ENCODE measurements at regions not wholly inside any gene's neighbourhood (a gene's known extent, or its start where the extent isn't known, plus 50 kb on each side); places are given as distances from the start of the nearest gene placed in this dataset.

DNA sequence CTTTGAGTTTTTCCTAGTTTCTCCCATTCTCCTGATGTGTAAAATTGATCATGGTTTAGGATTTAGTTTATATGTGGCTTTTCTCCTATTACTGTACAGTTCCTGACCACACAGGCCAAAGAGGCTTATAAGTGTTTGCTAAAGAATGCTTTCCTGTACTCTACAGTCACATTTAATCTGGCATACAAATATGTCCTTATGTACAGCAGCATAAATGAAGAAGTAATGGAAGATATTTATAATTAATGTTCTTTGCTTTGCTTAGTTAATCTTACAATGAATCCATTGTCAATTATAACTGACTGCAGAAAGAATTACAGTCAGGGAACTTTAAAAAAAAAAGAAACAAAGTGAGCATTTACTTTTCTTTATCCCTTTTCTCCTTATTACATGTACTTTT, 293.9 kb downstream of the KCNC2 start:
- no peak for DNase-seq

DNA sequence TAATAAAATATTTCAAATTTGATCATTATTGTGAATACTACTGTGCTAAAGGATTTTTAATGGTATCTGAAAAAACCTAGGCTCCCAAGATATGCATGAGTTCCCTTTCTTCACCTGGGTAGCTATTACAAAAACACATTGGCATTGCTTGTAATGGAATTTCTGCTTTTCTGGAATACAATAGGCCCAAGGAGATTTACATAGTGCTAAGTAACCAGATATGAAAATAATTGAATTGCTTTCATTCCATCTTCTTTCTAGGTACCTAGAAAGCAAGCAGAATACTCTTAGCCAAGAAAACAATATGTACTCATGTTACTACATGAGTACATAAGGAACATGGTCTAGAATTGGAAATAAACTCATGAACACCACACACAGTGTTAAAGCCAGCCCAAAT, 291.9 kb downstream of the KCNC2 start:
- no peak for DNase-seq

DNA sequence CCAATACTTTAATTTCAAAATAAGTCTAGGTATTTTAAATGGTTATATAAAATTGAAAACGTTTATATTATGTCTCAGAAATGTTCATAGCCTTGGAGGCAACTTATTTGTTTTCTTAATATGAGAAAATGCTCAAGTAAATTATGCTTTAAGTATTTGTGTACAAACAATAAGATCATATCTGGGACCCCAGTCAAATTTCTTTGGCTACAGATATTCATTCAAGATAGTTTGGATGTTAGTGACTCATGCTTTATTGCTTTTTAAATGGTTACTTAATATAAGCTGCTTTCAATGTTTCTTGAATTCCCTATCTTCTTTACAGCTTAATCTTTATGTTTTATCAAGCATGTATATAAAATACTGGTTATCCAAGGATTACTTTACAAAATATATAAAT, 291.3 kb downstream of the KCNC2 start:
- DNase-seq = no peak

DNA sequence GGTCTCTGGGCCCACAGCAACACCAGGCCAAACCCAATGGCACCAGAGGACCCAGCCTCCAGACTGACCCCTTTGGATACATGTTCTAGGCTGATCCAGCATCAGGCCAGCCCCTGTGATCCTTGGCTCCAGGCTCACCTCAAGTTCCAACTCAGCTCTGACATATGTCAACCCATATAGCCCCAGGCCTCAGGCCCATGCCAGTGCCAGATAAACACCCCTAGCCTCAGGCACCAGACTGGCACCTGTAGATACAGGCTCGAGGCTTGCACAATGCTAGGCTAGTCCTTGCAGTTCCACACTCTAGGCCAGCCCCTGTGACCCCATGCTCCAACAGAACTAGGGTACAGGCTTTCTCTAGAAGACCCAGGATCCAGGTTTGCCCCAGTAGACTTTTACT, 287.5 kb downstream of the KCNC2 start:
- DNase-seq = no peak

DNA sequence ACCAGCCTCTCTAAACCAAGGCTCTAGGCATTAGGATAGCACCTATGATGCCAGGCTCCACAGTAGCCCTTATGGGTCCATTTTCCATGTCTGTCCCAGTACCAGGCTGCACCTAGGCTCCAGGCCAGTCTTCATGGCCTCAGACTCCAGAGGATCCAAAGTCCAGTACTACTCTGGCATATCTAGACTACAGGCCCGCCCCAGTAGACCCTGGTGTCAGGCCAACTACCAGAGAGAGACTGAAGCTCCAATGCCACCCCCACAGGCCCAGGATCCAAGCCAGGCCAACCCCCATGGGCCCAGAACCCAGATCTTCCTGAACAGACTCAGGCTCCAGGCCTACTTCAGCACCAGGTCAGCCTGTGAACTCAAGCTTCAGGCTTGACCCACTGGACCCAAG, 287.0 kb downstream of the KCNC2 start:
- DNase-seq = no peak

DNA sequence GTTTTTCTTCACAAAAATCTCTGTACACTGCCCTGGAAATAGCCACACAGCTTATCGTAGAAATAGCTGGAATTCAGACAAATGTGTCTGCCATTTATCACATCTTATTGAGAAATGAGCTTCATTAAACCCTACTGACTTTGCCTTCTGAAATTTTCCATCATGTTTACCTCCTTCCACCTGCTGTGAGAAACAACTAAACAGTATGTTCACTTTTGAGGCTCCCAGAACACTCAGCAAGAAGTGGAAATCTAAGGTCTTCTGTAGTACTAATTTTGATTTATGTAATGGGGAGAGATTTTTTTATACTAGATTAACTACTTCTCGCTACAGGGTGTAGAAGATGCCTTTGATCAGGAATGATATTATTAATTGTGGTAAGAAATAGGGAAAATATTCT, 268.0 kb downstream of the KCNC2 start:
- DNase-seq = no peak

DNA sequence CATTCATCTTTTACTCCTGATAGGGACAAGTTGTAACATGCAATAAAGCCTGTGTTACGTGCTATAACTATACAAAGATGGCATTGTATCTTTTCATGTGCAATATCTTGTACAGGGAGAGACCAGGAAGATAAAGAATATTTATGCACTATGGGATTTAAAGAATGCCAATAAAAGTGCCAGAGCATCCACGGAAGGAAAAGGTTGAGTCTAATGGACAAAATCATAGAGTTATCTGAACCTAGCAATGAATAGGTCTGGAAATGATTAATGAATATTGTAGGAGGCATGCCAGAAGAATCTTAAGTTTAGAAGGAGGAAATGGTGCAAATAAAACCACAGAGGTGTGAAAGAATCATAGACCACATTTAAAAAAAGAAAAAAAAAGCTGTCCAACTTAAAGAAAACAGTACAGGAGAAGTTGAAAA, 263.9 kb downstream of the KCNC2 start:
- no peak for DNase-seq

DNA sequence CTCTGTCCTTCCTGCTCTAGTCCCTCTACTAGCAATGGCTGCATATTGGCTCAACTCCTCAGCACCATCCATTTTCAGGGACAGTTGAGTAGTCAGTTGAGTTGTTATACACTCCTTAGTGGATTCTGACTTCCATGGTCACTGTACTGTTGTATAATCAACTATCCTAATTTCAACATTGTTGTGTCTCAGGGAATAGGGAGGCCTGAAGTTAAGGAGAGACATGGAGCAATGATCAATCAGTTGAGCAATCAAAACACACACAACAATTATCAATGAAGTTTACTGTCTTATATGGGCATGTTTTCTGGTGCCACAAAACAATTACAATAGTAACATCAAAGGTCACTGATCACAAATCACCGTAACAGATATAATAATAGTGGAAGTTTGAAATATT, 255.9 kb downstream of the KCNC2 start:
- DNase-seq = no peak

DNA sequence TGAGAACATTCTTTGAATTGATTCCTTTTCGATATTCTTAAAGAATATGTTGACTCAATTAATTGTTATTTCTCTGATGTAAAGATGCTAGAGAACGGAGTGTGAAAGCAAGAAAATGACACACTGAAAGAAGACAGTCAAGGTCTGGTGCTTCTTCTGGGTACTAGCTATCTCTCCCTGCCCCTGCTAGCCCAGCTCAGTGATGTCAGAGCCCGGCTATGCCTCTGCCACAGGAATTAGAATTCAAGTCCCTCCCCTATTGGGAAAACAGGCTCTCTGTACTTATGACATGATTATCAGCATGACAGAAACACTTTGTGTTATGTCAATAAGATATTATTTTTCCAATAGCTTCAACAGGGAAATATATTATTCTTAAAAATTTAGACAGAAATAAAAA, 252.4 kb downstream of the KCNC2 start:
- DNase-seq = no peak

DNA sequence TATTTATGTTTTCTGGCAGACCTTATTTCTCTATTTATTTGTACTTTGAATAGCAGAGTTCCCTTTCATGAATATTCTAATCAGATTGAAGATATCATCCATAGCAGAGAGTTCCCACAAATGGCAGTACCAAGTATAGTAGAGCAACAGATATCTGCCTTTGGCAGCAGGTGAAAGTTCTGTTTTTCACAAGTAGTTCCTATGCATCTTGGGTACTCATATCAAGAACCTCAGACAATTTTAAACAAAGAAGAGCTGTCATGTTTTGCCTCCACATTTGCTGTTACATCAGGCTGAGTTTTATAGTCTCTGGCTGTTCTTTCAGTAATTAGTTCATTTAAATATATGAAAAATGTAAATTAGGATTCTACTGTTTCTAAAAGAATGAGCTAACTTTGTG, 252.0 kb downstream of the KCNC2 start:
- no peak for DNase-seq

DNA sequence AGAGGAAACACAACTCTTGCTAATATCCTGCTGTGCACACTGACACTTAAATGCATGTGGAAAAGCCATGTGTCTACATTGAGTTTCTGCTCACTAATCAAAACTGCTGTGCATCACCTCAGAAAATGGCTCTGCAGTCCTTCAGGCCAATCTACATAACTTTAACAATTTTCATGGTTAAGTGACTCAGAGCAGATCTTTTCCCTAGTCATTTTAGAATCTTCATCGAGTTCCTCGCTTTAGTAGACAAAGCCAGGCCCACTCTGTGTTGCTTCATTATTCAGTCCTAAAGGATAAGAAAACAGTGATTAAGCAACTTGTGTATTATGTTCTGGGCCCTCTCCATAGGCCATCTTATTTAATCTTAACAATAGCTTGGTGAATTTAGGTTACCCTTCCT, 250.0 kb downstream of the KCNC2 start:
- DNase-seq = no peak

DNA sequence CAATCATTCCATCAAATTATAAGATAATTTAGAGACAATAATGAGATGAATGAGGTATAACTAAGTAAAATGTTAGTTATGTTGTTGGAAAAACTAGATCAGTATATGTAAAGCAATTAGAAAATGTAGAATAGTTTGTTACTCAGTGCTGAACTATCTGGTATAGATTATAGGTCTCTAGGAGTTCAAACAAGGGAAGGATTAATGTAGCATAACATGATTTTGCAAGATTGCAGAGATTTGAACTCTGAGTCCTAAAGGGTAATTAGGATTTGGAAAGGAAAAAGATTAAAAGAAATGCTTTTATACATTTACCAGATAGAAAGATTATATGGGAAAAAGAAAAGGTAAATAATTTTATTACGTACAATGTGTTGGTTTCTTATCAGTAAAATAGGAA, 246.3 kb downstream of the KCNC2 start:
- no peak for DNase-seq

DNA sequence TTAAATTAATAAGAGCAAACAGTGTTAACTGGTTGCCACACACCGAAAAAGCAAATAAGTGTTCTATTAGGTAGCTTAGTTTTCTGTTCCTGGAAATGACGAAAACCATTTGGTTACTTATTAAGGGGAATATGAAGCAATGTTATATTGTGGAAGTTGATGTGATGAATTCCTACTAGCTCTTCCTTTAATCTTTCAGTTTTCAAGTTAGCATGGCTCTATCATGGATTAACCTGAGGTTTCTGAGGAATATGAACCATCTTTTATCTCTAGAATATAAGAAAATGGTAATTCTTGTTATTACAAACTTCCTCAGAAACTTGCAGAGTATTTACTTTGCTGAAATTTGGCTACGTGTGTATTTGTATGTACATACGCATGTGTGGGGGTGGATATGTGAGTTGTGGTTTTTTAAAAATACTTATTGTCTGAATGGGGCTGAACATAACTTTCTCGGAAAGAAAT, 245.7 kb downstream of the KCNC2 start:
- DNase-seq = no peak

DNA sequence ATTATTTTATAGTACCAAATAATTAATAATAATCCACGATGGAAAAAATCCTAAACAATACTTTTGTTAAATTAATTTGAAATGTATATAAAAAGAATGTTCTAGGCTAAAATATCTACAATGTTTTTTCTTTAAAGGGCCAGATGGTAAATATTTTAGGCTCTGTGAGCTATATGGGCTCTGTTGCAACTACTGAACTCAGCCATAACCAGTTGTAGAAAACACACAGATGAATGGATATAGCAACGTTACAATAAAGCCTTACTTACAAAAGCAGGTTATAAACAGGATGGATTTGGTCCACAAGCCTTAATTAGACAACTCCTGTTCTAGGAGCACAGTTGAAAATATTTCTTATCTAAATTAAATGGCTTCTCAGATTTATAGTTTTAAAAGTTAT, 245.2 kb downstream of the KCNC2 start:
- DNase-seq = no peak

DNA sequence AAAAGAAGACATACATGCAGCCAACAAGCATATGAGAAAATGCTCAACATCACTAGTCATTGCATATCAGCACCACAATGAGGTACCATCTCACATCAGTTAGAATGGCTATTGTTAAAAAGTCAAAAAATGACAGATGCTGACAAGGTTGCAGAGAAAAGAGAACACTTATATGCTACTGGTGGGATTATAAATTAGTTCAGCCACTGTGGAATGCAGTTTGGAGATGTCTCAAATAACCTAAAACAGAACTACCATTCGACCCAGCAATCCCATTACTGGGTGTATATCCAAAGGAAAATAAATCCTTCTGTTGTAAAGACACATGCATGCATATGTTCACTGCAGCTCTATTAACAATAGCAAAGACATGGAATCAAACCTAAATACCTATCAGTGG, 238.4 kb downstream of the KCNC2 start:
- no peak for DNase-seq

DNA sequence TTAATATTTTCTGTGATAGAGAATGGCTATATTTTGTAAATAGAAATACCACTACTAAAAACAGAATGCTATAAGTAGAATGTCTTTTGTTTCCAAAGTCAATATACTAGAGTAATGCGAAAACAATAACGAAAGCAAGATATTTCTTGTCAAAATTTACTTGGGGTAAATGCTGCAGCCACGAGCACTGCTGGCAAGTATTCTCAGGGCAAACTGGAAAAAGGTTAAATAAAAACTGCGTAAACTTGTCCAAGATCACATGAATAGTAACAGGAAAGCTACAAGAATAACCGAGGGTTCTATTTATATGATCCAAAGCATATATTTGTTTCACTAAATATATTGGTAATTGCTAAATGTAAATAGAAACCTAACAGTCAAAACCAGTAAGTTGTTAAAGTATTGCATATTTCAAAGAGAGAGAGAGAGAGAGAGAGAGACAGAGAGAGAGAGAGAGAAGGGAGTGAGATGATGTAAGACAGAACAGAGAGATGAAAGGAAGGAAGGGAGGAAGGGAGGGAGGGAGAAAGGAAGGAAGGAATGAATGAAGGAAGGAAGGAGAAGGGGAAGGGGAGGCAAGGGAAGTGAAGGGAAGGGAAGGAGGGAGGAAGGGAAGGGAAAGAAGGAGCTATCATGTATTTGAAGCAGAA, 231.7 kb downstream of the KCNC2 start:
- no peak for DNase-seq

DNA sequence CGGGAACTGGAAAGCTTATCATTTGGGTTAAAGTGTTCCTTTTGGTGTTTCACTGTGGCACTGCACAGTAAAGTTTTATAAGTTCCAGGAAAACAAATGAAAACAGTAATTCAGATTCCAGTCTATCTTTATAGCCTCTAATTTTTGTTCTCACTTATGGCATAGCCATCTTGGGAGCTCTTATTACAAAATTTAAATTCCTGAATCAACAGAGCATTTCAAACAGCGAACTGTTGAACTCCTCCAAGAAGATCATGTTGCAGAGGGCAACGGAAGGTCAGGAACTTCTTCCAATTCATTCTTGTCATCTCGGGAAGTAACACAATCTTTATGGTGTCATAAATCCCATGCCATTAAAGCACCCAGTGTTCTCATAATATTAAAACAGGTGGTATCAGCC, 229.1 kb downstream of the KCNC2 start:
- no peak for DNase-seq

DNA sequence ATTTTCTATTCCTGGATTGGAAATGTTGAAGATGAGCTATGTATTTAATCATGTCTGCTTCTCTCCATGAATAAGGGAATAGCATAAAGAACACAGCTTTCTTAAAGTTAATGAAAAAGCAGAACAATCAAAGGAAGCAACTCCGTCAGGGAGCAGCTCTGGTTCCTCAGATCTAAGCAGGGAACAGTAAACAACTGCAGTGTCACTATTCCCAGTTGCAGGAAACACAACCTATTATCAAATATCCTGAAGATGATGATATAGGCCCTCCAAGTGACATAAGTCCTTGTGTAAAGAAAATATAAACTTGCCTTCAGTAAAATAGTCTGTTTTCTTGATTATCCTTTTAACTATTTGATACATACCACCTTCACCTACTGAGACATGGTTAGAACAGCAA, 228.1 kb downstream of the KCNC2 start:
- no peak for DNase-seq

DNA sequence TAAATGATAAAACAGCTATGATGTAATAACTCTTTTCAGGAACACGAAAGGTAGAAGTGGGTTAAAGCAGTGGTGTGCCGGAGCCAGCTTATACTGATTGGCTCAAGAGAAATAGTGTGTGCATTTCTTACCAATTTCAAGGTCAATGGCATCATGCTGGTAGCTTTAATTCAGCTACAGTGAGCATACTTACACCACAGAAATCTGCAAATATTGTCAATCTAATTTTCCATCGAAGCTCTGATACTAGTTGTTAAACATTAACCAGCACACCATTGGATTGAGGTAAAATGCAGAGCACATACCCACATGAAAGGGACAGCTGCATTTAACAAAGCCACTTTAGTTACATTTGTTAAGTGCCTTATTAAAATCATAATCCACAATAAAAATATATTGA, 225.7 kb downstream of the KCNC2 start:
- no peak for DNase-seq

DNA sequence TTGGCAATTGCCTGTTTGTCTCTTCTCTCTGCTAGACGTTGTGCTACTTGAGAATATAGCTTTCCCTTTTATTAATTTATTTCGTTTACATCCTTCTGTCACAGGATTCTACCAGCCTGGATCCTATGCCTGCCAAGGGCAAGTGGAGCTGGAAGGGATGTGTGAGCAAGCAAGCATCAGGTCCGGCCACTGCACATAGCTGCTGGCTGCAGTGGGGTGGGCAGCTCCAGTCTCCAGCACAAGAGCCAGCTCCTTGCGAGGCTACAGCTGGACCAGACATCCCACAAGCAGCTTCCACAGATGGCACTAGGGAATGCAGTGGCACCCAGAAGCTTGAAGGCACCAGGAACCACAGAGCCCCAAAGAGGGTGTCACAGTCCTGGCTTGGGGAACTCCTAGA, 225.0 kb downstream of the KCNC2 start:
- DNase-seq = no peak

DNA sequence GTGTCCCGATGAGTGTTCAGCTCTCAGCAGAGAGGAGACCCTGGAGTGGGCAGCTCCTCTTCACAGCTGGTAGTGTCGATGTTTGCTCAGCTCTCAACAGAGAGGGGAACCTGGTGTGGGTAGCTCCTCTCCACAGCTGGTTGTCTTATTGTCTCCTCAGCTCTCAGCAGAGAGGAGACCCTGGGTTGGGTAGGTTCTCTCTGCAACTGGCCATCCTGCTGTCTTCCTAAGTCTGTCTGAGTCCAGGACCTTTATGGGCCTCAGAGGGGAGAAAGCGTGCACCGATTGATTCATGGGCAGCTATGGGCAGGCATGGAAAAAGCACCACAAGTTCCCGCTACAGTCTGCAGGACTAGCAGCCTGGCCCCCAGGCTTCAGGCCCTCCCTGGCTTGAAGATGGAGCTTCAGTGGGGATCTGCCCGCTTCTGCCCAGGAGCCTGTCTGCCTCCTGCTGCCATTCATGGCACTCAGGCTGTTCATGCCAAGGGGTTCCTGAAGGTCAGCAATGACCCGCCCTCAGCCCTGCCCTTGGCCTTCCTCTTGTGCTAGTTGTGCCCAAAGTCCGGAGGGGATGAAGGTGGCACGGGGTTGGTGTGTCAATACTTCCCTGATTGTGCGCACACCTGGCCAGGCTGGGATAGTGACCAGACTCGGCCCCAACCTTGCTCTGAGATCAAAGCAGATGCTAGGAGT, 224.2 kb downstream of the KCNC2 start:
- no peak for DNase-seq

DNA sequence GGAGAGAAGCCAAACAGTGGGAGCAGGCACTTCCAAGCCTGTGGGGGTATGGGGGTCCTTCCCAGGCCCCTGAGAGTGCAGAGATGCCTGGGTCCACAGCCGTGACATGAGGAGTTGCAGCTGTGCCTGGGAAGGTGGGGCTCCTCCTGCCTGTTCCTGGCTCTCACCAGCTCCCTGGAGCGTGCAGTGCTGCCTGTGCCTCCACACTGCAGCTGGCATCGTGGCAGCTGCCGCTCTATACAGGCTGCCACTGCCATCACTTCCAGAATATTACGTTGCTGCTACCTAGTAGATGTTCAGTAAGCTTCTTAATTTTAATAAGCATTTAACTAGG, 223.7 kb downstream of the KCNC2 start:
- DNase-seq = no peak

DNA sequence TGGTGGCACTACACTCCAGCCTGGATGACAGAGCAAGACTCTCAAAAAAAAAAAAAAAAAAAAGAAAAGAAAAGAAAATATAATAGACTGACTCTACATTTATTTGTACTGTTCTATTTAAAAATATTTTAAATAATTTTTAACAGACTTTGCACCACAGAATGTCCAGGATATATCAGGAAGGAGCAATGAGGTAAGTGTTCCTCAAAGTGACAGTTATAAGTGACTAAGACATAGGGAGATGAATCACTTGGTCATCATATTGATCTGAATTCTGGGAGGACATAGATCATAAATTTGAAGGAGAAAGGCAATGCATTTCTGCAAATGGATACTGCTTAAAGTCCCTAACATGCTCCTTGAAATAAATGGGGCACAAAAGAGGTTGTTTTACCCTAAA, 221.5 kb downstream of the KCNC2 start:
- no peak for DNase-seq
